NCI-H2171 treated with DMSO at 0.1 percent for 48 hours (cell line): ENCODE measurements at regions not wholly inside any gene's neighbourhood (a gene's known extent, or its start where the extent isn't known, plus 50 kb on each side); places are given as distances from the start of the nearest gene placed in this dataset.
A peak's percentile ranks its signal among the peaks of the same experiment; 100 is the strongest.

Experiments
- DNase-seq: peaks from one replicate; lab custom pipeline; 2025; lab: John Stamatoyannopoulos, UW

- DNase-seq: peak; percentile 78
These were observed 58.3 kb downstream of the CXCL12 start for GRCh38 chr10:44326474-44327030.

DNA sequence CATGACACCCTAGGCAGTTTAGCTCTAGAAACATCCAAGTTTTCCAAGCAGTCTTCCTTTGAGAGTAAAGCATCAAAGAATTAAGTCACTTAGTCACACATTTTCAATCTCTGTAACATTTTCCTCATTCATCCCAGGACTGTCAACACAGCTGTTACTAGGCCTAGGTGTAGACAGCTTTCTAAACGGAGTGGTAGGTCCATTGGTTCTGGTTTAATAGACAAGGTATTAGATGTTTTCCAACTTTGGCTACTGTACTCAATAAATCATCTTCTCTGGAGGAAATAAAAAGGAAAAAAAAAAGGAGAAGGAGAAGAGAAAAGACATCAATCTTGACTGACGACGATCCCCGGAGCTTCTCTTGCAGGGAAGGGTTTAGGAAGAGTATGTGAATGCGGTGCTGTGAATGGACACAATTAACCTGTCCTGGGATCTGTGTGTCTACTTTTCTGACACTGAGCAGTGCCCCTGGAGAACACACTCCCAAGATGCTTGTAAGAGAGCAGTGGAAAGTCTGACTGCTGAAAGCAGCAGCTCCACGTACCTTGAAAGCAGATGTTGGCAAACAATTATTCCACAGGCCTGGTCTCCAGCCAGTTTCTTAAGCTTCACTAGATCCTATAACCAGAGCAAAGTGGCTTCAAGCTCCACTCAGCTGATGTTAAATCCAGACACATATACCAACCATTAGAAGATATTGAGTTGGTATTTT, 59.1 kb downstream of the CXCL12 start:
- DNase-seq: peak; percentile 68

GRCh38 chr10:44325157-44325556, 59.7 kb downstream of the CXCL12 start:
- DNase-seq: no peak

DNA sequence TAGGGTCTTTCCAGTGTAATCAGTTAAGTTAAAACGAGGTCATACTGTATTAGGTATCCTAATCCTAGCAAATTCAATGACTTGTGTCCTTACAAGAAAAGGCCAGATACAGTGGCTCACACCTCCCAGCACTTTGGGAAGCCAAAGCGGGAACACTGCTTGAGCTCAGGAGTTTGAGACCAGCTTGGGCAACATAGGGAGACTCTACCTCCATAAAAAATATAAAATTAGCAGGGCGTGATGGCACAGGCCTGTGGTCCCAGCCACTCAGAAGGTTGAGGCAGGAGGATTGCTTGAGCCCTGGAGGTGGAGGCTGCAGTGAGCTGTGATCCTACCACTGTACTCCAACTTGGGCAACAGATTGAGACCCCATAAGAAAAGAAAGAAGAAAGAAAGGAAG, 61.1 kb downstream of the CXCL12 start:
- no peak for DNase-seq

DNA sequence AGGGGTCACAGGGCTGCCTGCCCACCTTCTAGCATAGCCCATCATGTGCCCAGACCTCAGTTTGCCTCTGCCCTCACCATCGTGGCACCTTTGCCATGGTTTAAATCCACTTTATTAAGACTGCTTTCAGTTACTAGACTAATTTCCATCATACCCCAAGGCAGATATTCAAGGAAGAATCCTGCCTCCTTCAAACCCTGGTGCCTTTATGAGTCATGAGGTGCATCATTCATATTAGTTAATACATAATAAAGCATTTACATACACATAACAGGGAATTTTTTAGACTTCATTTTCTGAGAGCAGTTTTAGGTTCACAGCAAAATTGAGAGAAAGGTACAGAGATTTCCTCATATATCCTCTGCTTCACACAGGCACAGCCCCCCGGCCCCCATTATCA, 62.8 kb downstream of the CXCL12 start:
- DNase-seq: no peak

DNA sequence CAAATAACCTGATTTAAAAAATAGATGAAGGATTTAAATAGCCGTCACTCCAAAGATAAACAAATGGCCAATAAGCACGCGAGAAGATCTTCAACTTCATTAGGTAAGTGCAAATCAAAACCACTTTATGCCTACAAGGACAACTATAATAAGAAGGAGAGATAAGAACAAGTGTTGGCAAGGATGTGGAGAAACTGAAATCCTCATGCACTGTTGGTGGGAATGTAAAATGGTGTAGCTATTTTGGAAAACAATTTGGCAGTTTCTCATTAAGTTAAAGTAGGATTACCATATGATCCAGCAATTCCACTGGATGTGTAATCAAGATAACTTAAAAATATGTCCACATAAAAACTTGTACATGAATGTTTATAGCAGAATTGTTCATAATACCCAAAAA, 64.1 kb downstream of the CXCL12 start:
- DNase-seq: no peak

DNA sequence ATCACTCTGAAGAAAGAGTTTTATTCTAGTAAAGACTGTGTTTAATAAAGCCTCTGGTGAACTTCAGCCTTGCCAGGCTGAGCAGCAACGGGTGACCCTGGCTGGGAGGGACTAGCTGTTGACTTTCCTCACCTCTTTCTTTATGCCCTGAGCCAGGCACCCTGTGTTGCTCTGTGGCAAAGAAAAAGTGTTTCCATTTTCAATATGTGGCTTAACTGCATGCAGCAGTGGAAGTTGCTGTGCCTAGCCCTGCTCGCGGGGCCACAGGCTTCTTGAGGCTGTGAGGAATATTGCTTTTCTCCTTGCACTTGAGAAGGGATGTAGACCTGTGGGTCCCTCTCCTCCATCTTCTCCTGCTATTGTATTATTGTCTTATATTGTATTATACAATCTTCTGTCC, 67.0 kb downstream of the CXCL12 start:
- no peak for DNase-seq

DNA sequence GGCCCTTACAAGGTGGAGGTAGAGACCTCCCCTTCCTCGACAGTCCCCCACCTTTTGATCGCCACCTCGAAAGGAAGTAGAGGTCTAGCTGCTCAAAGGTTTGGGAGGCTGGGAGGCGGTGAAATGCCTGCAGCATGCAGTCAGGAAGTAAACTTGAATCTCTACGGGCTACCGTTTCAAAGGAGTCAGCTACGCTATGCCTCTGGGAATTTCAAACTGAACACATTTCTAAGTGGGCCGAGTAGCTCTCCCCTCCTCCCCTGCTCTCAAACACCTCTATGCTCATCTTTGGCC, 68.0 kb downstream of the CXCL12 start:
- no peak for DNase-seq

GRCh38 chr10:44316187-44316921, 68.5 kb downstream of the CXCL12 start:
- DNase-seq: no peak

DNA sequence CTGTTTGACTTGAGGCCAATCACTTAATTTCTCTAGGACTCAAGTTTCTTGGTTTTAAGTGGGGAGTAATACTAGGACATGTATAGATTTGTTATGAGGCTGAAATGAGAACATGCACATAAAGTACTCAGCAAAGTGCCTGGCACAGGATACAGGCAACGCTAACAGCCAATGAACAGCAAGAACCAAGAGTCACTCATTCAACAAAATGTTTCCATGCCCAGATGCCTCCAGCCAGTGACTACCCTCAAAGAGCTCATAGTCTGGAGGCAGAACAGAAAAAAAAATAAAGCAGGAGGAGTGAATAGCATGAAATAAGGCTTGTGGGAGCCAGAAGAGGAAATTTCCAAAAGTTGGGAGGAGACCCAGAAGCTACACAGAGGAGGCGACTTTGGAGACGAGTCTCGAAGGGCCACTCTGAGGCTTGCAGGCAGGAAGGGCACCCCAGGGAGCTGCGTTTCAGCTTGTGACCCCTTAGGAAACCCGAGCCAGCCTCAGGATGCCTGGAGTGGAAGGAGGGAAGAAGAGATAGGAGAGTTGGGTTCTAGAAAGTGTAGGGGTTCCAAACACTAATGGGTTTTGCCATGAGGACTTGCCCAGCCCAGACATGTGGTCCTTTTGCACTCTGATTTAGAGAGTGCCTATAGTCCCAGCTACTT, 70.0 kb downstream of the CXCL12 start:
- no peak for DNase-seq

DNA sequence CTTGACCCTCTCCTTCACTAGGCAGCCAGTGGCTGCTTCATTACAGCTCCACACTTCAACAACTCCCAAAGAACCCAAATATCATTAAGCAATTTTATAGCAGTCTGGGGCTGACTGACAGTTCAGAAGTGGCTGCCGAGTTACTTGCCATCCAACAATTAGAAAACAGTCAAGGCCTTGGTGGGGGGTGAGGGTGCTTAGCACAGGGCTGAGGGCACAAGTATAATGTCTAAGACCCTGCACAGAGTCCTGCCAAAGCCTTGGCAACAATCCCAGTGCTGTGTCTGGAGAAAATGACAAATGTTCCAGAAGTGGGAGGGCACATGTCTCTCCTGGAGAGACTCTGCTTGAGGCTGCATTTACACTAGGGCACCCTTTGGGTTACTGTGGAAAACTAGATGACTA, 71.1 kb downstream of the CXCL12 start:
- DNase-seq: no peak

- DNase-seq: no peak
These were observed 72.5 kb downstream of the CXCL12 start for GRCh38 chr10:44312401-44312800.

- DNase-seq: no peak
These were observed 73.3 kb downstream of the CXCL12 start for GRCh38 chr10:44311563-44312051.

GRCh38 chr10:44310762-44311562, 73.9 kb downstream of the CXCL12 start:
- DNase-seq: peak; percentile 32

GRCh38 chr10:44309939-44310761, 74.7 kb downstream of the CXCL12 start:
- no peak for DNase-seq

DNA sequence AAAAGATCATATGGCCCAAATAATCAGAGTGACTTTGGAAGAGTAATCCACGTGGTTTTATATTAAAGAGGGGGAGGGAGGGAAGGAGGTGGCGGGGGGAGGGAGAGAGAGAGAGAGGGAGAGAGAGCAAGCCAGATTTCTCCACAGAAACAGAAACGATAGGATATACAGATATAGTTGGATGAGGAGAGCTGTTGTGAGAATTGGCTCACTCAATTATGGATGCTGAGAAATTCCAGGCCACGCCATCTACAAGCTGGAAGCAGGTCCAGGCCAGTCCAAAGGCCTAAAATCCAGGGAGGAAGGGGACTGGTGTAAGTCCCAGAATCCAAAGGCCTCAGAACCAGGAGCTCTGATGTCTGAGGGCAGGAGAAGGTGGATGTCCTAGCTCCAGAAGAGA, 75.5 kb downstream of the CXCL12 start:
- DNase-seq: no peak

DNA sequence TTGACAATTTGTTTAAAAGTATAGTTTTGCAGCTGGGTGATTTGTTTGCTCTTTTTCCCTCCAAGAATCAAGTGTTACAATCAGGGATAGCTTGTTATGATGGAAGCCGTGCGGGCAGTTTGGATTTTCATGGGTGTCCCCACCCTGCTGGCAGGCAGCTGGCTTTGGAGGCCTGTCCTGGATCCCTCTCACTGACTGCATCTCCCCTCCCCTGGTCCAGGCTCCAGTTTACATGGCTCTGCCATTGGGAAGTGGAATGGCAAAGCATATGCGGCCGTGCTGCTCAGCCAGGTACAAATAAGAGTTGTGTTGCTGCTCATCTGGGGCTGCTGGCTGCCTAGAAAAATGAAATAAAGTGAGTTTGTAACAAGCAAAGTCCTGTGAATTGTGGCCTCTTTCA, 76.0 kb downstream of the CXCL12 start:
- DNase-seq: no peak

GRCh38 chr10:44307691-44308090, 77.2 kb downstream of the CXCL12 start:
- no peak for DNase-seq

- no peak for DNase-seq
These were observed 78.1 kb downstream of the CXCL12 start for GRCh38 chr10:44306762-44307161.

- no peak for DNase-seq
These were observed 78.7 kb downstream of the CXCL12 start for GRCh38 chr10:44306147-44306710.
